Anterior cingulate cortex (tissue), 58 donors: ENCODE measurements at regions not wholly inside any gene's neighbourhood (a gene's known extent, or its start where the extent isn't known, plus 50 kb on each side); places are given as distances from the start of the nearest gene placed in this dataset.

Source experiments
- DNase-seq, 58 donors: peaks; one replicate each; lab custom pipeline; 2025; lab: John Stamatoyannopoulos, UW

- DNase-seq, result no peak
These were observed 409.3 kb downstream of the PRKD1 start for GRCh38 chr14:29518335-29518734.

- no peak for DNase-seq
These were observed 406.0 kb downstream of the PRKD1 start for GRCh38 chr14:29521526-29522137.
